Natural killer cell (primary cell): ENCODE measurements at regions not wholly inside any gene's neighbourhood (a gene's known extent, or its start where the extent isn't known, plus 50 kb on each side); places are given as distances from the start of the nearest gene placed in this dataset.

ENCODE experiments used
- ATAC-seq, 3 donors: fragments of 150-1000 bp in 2 of 3; fragments of 200-7000 bp in 1 of 3; cut with Tn5 transposase; 1 replicate in 1 of 3; 2 replicates in 2 of 3; pipeline ENCODE4 v1.10.0; 2021; ENCODE audit warnings: mild to moderate bottlenecking in 2 of 3, moderate library complexity in 2 of 3
- DNase-seq, 2 donors: peaks; one replicate each; pipeline versions ENCODE4 v3.0.0 to v3.0.0-alpha.2; 2013 to 2021; ENCODE audit warnings: mixed read lengths in 1 of 2
- H3K27ac ChIP-seq: one replicate; pipeline ENCODE4 v1.5.1; 2013; ENCODE audit warnings: mild to moderate bottlenecking, low read length
- H3K27me3 ChIP-seq: one replicate; pipeline ENCODE4 v1.6.1; 2013; ENCODE audit warnings: low read length; ENCODE audit not compliant: control insufficient read depth, insufficient read depth
- H3K36me3 ChIP-seq: one replicate; pipeline ENCODE4 v1.6.1; 2013; ENCODE audit warnings: low read length; ENCODE audit not compliant: control insufficient read depth, insufficient read depth
- H3K4me1 ChIP-seq: one replicate; pipeline ENCODE4 v1.6.1; 2013; ENCODE audit warnings: low read length; ENCODE audit not compliant: control insufficient read depth, insufficient read depth
- H3K4me3 ChIP-seq: one replicate; pipeline ENCODE4 v1.5.1; 2013; ENCODE audit warnings: low read length
- H3K9me3 ChIP-seq: one replicate; pipeline ENCODE4 v1.6.1; 2013; ENCODE audit warnings: low read length; ENCODE audit not compliant: control insufficient read depth, insufficient read depth
- H3K27ac Mint-ChIP-seq, 2 donors: one replicate each; pipeline ENCODE4 v1.8.0; 2022; ENCODE audit warnings: mild to moderate bottlenecking in 2 of 2, mixed read lengths in 2 of 2, moderate library complexity in 1 of 2
- H3K27me3 Mint-ChIP-seq, 2 donors: one replicate each; pipeline ENCODE4 v1.8.0; 2022; ENCODE audit warnings: low read depth in 2 of 2, mixed read lengths in 2 of 2
- H3K36me3 Mint-ChIP-seq: one replicate; pipeline ENCODE4 v1.8.0; 2022; ENCODE audit warnings: mixed read lengths
- H3K4me1 Mint-ChIP-seq, 2 donors: one replicate each; pipeline ENCODE4 v1.8.0; 2022; ENCODE audit warnings: mixed read lengths in 2 of 2
- H3K4me3 Mint-ChIP-seq: one replicate; pipeline ENCODE4 v1.8.0; 2022; ENCODE audit warnings: mild to moderate bottlenecking, moderate library complexity, mixed read lengths
- H3K9me3 Mint-ChIP-seq, 2 donors: one replicate each; pipeline ENCODE4 v1.8.0; 2022; ENCODE audit warnings: mixed read lengths in 2 of 2
- CTCF ChIP-seq: fragments of 200-600 bp; IDR thresholded peaks from one replicate; pipeline ENCODE4 v1.8.0; 2022; ENCODE audit warnings: antibody characterized with exemption
- WGBS: methylation state at CpG from one replicate; pipeline ENCODE4 v1.1.7; 2013; ENCODE audit warnings: missing lambda C conversion rate; ENCODE audit not compliant: insufficient coverage; 5-methylcytosine and 5-hydroxymethylcytosine counted together
- intact Hi-C: fragments of 100-400 bp; cut with micrococcal nuclease; formaldehyde crosslinking; loops from one replicate; pipeline ENCODE4 v1.14.2; 2022

GRCh38 chr9:99485459-99485858 lies 263.4 kb downstream of the SEC61B start:
- ATAC-seq (no peak), DNase-seq (no peak)
- Mint-ChIP-seq H3K27ac (no peak overlapping the region), H3K36me3 (no peaks in the 10 kb centered on the region), H3K27me3 (peaks cover 6 to 39% of the 10 kb centered on the region in 2 donors), H3K4me1 (no peaks in the 10 kb centered on the region), H3K4me3 (no peak overlapping the region), H3K9me3 (no peaks in the 10 kb centered on the region)
- Histone ChIP-seq H3K27me3 (no peaks in the 10 kb centered on the region), H3K4me3 (no peak overlapping the region), H3K4me1 (no peaks in the 10 kb centered on the region), H3K36me3 (no peaks in the 10 kb centered on the region), H3K27ac (no peak overlapping the region), H3K9me3 (no peaks in the 10 kb centered on the region)
- no peak for TF ChIP-seq CTCF
- intact Hi-C loops, result no loop called here
- WGBS, result 90% methylated on average over 2 of the region's 2 CpGs

GRCh38 chr9:99486684-99487083 lies 264.6 kb downstream of the SEC61B start:
- Mint-ChIP-seq H3K36me3 (no peaks in the 10 kb centered on the region), H3K4me1 (peaks cover 5% of the 10 kb centered on the region in 2 donors), H3K9me3 (no peaks in the 10 kb centered on the region), H3K27me3 (peaks cover 6 to 47% of the 10 kb centered on the region in 2 donors), H3K27ac (no peak overlapping the region), H3K4me3 (no peak overlapping the region)
- H3K27ac ChIP-seq, result no peak overlapping the region
- H3K4me3 ChIP-seq, result no peak overlapping the region
- no peaks in the 10 kb centered on the region for H3K9me3 ChIP-seq
- peaks cover 1% of the 10 kb centered on the region for H3K4me1 ChIP-seq
- no peaks in the 10 kb centered on the region for H3K27me3 ChIP-seq
- intact Hi-C loops, result no loop called here
- no peak for ATAC-seq
- TF ChIP-seq CTCF, result no peak
- no peak for DNase-seq
- no peaks in the 10 kb centered on the region for H3K36me3 ChIP-seq

- H3K27me3 Mint-ChIP-seq, result peaks cover 6 to 51% of the 10 kb centered on the region in 2 donors
- H3K27ac Mint-ChIP-seq, result no peak overlapping the region
- no peak for TF ChIP-seq CTCF
- intact Hi-C loops, result no loop called here
- Histone ChIP-seq H3K27ac (no peak overlapping the region), H3K4me3 (no peak overlapping the region), H3K9me3 (no peaks in the 10 kb centered on the region), H3K36me3 (no peaks in the 10 kb centered on the region), H3K4me1 (peaks cover 5% of the 10 kb centered on the region), H3K27me3 (no peaks in the 10 kb centered on the region)
- H3K4me1 Mint-ChIP-seq, result peaks cover 13 to 16% of the 10 kb centered on the region in 2 donors
- ATAC-seq (no peak), DNase-seq (no peak)
- no peaks in the 10 kb centered on the region for H3K36me3 Mint-ChIP-seq
- WGBS, result 86% methylated on average over 6 of the region's 7 CpGs
- H3K4me3 Mint-ChIP-seq, result no peak overlapping the region
- no peaks in the 10 kb centered on the region for H3K9me3 Mint-ChIP-seq
Measured at GRCh38 chr9:99488131-99489059, 266.3 kb downstream of the SEC61B start.

- Mint-ChIP-seq H3K27ac (no peak overlapping the region), H3K9me3 (no peaks in the 10 kb centered on the region), H3K4me3 (no peak overlapping the region), H3K36me3 (no peaks in the 10 kb centered on the region), H3K4me1 (peaks cover 13 to 16% of the 10 kb centered on the region in 2 donors), H3K27me3 (peaks cover 6 to 46% of the 10 kb centered on the region in 2 donors)
- Histone ChIP-seq H3K4me3 (no peak overlapping the region), H3K27ac (no peak overlapping the region), H3K4me1 (peaks cover 5% of the 10 kb centered on the region), H3K36me3 (no peaks in the 10 kb centered on the region), H3K27me3 (no peaks in the 10 kb centered on the region), H3K9me3 (no peaks in the 10 kb centered on the region)
- no peak for ATAC-seq
- no peak for DNase-seq
- no peak for TF ChIP-seq CTCF
- intact Hi-C loops, result no loop called here
Measured at GRCh38 chr9:99489060-99489413, 267.0 kb downstream of the SEC61B start.
